ENCODE measurements at regions not wholly inside any gene's neighbourhood (a gene's known extent, or its start where the extent isn't known, plus 50 kb on each side); places are given as distances from the start of the nearest gene placed in this dataset.
A peak's percentile ranks its signal among the peaks of the same experiment; 100 is the strongest.

- DNase-seq, result no peak
Measured at GRCh38 chr13:77838271-77838670, 80.4 kb downstream of the EDNRB start.

GRCh38 chr13:77836423-77836822 lies 82.2 kb downstream of the EDNRB start:
- no peak for DNase-seq

- no peak for DNase-seq
Measured at GRCh38 chr13:77833331-77833863, 85.2 kb downstream of the EDNRB start.

GRCh38 chr13:77832339-77833100 lies 86.1 kb downstream of the EDNRB start:
- no peak for DNase-seq

- no peak for DNase-seq
Measured at GRCh38 chr13:77831866-77832265, 86.8 kb downstream of the EDNRB start.

- DNase-seq, result no peak
Measured at GRCh38 chr13:77829963-77830362, 88.7 kb downstream of the EDNRB start.

- no peak for DNase-seq
Measured at GRCh38 chr13:77828799-77829198, 89.8 kb downstream of the EDNRB start.

GRCh38 chr13:77827332-77827731 lies 91.3 kb downstream of the EDNRB start:
- DNase-seq, result no peak

GRCh38 chr13:77820431-77821149 lies 98.0 kb downstream of the EDNRB start:
- DNase-seq, result peak; percentile 1

- DNase-seq, result no peak
Measured at GRCh38 chr13:77817521-77817920, 101.1 kb downstream of the EDNRB start.

- DNase-seq, result no peak
Measured at GRCh38 chr13:77815330-77815729, 103.3 kb downstream of the EDNRB start.
